ENCODE measurements at regions not wholly inside any gene's neighbourhood (a gene's known extent, or its start where the extent isn't known, plus 50 kb on each side); places are given as distances from the start of the nearest gene placed in this dataset.
"Not testable (repeated sequence)": the region's sequence is repeated elsewhere in the genome, so short reads cannot be mapped to it uniquely, and the experiment has no call there.

- intact Hi-C loops (cut with DNase I; ENCODE audit: low total_unique reads) = no loop called here
- Histone ChIP-seq H3K27ac (peak overlapping the region in 2 of 5 donors; percentile 44 to 74), H3K27me3 (no peaks in the 10 kb centered on the region), H3K9me3 (no peaks in the 10 kb centered on the region), H3K4me3 (no peak overlapping the region), H3K36me3 (no peaks in the 10 kb centered on the region), H3K4me1 (peaks cover 21 to 55% (median 48%) of the 10 kb centered on the region in 4 donors)
- TF ChIP-seq POLR2A (IDR thresholded peaks at IDR 0.05) (no peak), POLR2AphosphoS5 (IDR thresholded peaks at IDR 0.05) (no peak), EP300 (IDR thresholded peaks at IDR 0.05) (no peak)
- TF ChIP-seq, protein P1, sequence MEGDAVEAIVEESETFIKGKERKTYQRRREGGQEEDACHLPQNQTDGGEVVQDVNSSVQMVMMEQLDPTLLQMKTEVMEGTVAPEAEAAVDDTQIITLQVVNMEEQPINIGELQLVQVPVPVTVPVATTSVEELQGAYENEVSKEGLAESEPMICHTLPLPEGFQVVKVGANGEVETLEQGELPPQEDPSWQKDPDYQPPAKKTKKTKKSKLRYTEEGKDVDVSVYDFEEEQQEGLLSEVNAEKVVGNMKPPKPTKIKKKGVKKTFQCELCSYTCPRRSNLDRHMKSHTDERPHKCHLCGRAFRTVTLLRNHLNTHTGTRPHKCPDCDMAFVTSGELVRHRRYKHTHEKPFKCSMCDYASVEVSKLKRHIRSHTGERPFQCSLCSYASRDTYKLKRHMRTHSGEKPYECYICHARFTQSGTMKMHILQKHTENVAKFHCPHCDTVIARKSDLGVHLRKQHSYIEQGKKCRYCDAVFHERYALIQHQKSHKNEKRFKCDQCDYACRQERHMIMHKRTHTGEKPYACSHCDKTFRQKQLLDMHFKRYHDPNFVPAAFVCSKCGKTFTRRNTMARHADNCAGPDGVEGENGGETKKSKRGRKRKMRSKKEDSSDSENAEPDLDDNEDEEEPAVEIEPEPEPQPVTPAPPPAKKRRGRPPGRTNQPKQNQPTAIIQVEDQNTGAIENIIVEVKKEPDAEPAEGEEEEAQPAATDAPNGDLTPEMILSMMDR (IDR thresholded peaks at IDR 0.05) = no peak
- 21 to 44% (median 24%) methylated on average over 4 of the region's 4 CpGs for WGBS, 5 donors
- no peak for DNase-seq
Measured at GRCh38 chr6:56732517-56732916, 89.8 kb upstream of the DST start.

DNA sequence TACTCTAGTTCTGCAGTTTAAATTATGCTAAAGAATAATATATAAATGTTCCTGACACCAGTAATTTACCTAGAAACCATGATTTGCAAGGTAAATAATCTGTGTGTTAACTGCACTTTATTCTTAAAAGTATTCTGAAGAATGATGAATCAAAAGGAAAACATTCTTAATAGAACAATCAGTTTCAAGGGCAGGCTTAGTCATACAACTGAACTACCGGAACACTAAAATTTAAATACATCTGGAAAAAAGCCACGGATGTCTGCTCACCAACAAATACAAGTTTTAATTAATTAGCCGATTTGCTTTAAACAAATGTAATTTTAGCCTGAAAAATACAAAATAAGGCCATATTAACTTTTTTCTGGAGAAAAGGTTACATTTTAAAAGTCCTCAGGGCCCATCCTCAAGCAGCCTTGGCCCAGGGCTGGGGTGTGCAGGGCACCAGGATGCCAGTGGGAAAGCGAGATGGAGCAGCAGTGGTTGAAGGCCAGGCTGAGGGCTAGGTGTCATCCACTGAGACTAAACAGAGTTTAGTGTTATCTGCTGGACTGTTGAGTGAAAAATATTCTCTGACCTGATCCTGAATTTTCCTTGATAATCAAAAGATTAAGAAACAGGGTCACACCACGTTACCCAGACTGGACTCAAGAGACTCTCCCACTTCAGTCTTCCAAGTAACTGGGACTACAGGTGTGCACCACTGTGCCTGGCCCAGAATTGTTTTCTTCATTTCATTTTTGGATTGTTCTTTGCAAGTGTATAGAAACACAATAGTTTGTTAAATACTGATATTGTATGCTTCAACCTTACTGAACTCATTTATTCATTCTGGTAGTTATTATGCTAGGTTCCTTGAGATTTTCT is 88.2 kb upstream of the DST start:
- H3K4me1 ChIP-seq = peaks cover 33 to 71% (median 57%) of the 10 kb centered on the region in 4 donors
- H3K27me3 ChIP-seq = no peaks in the 10 kb centered on the region
- no peaks in the 10 kb centered on the region for H3K9me3 ChIP-seq
- H3K27ac ChIP-seq = peak overlapping the region in 4 of 5 donors; percentile 61 to 86 (median 73)
- no peak for DNase-seq
- no peak overlapping the region for H3K4me3 ChIP-seq
- intact Hi-C loops (cut with DNase I; ENCODE audit: low total_unique reads) = no loop called here
- 35 to 51% (median 40%) methylated on average over 5 of the region's 5 CpGs for WGBS, 5 donors
- no peaks in the 10 kb centered on the region for H3K36me3 ChIP-seq
- no peak for TF ChIP-seq POLR2A (IDR thresholded peaks at IDR 0.05)
- TF ChIP-seq POLR2AphosphoS5 (IDR thresholded peaks at IDR 0.05) = no peak
- TF ChIP-seq, protein P1 (IDR thresholded peaks at IDR 0.05) = no peak
- no peak for TF ChIP-seq EP300 (IDR thresholded peaks at IDR 0.05)

DNA sequence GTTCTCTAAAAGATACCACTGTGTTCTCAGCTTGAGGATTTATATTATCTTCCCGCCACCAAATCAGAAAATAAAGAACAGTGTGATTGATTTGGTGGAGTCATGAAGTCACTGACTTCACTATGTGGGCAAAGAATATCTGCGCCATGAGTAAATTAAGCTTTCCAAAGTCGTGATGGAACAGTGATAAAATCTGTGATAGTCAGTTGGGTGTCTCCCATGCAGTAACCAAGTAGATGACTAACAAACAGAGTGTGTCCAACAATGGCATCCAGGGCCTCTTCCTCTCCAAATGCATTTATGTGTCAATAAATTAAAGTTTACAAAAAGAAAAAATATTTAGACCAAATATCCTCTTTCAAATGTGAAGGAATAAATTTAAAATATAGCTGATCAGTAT is 87.0 kb upstream of the DST start:
- no peak for TF ChIP-seq POLR2A (IDR thresholded peaks at IDR 0.05)
- TF ChIP-seq EP300 (IDR thresholded peaks at IDR 0.05) = no peak
- TF ChIP-seq, protein P1 (IDR thresholded peaks at IDR 0.05) = no peak
- TF ChIP-seq POLR2AphosphoS5 (IDR thresholded peaks at IDR 0.05) = peak in 1 of 3 donors; percentile 4
- no peak overlapping the region for H3K4me3 ChIP-seq
- H3K9me3 ChIP-seq = no peaks in the 10 kb centered on the region
- 36 to 61% (median 50%) methylated on average over 3 of the region's 3 CpGs for WGBS, 5 donors
- peak overlapping the region in 4 of 5 donors; percentile 55 to 74 (median 66) for H3K27ac ChIP-seq
- peaks cover 34 to 83% (median 63%) of the 10 kb centered on the region in 4 donors for H3K4me1 ChIP-seq
- H3K27me3 ChIP-seq = no peaks in the 10 kb centered on the region
- no peak for DNase-seq
- intact Hi-C loops (cut with DNase I; ENCODE audit: low total_unique reads) = no loop called here
- H3K36me3 ChIP-seq = no peaks in the 10 kb centered on the region

DNA sequence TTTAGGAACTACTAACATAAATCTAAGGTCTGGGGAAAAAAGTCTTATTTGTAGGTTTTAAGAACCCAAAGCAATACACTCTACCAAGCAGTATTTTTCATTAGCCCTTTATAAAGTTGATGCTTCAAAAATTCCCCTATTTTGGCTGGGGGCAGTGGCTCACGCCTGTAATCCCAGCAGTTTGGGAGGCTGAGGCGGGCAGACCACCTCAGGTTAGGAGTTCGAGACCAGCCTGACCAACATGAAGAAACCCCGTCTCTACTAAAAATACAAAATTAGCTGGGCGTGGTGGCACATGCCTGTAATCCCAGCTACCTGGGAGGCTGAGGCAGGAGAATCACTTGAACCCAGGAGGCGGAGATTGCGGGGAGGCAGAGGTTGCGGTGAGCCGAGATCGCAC is 86.5 kb upstream of the DST start:
- H3K36me3 ChIP-seq; H3K4me3 ChIP-seq; DNase-seq; intact Hi-C loops (cut with DNase I; ENCODE audit: low total_unique reads); H3K27me3 ChIP-seq; H3K9me3 ChIP-seq: not testable (repeated sequence)
- peaks cover 38 to 88% (median 69%) of the 10 kb centered on the region in 4 donors for H3K4me1 ChIP-seq
- 52 to 79% (median 59%) methylated on average over 6 to 10 of the region's 10 CpGs for WGBS, 5 donors
- H3K27ac ChIP-seq = peak overlapping the region; percentile 55 to 80 (median 72)
